AG04450 (cell line): ENCODE measurements at regions not wholly inside any gene's neighbourhood (a gene's known extent, or its start where the extent isn't known, plus 50 kb on each side); places are given as distances from the start of the nearest gene placed in this dataset.

Experiments
- CTCF ChIA-PET: fragments of 300-600, 350-600 bp; formaldehyde crosslinking; extraction: SDS; loops from one replicate; lab custom pipeline; 2022; ENCODE audit warnings: antibody characterized with exemption, inconsistent platforms; lab: Charles Lee
- POLR2A ChIA-PET: fragments of 350-600 bp; formaldehyde crosslinking; extraction: SDS; loops from one replicate; lab custom pipeline; 2021; ENCODE audit warnings: antibody characterized with exemption, inconsistent platforms; lab: Yijun Ruan, JAX
- DNase-seq: peaks from one replicate; pipeline ENCODE4 v3.0.0-alpha.2; 2011; ENCODE audit warnings: low read depth, low spot score
- H3K27ac ChIP-seq: one replicate; pipeline ENCODE4 v1.5.1; 2012; ENCODE audit warnings: low read depth, low read length, control low read depth
- H3K27me3 ChIP-seq: one replicate; pipeline ENCODE4 v1.6.0; 2012; ENCODE audit warnings: low read length; ENCODE audit not compliant: control insufficient read depth, insufficient read depth
- H3K4me3 ChIP-seq: 2 replicates; pipeline ENCODE4 v1.5.1; 2011; ENCODE audit warnings: mild to moderate bottlenecking, low read depth, low read length, control low read depth
- H3K9me3 ChIP-seq: 2 replicates; pipeline ENCODE4 v1.5.1; 2012; ENCODE audit warnings: low read length; ENCODE audit not compliant: control insufficient read depth, insufficient read depth
- CTCF ChIP-seq: IDR thresholded peaks from 2 replicates; pipeline ENCODE4 v1.5.1; 2011; ENCODE audit warnings: low read depth, low read length, control low read depth, inconsistent platforms

GRCh38 chr16:17817943-17818342, 347.2 kb upstream of the XYLT1 start:
- Histone ChIP-seq H3K4me3 (no peak overlapping the region), H3K27me3 (no peaks in the 10 kb centered on the region), H3K27ac (no peak overlapping the region), H3K9me3 (no peaks in the 10 kb centered on the region; the same call in 1 of the 2 replicates)
- no peak for DNase-seq
- ChIA-PET POLR2A (no interaction called here), CTCF (no interaction called here)
- no peak for TF ChIP-seq CTCF

GRCh38 chr16:17817260-17817659, 346.5 kb upstream of the XYLT1 start:
- ChIA-PET CTCF (no interaction called here), POLR2A (no interaction called here)
- no peaks in the 10 kb centered on the region; the same call in 1 of the 2 replicates for H3K9me3 ChIP-seq
- H3K27ac ChIP-seq: no peak overlapping the region
- no peak for TF ChIP-seq CTCF
- DNase-seq: no peak
- H3K27me3 ChIP-seq: no peaks in the 10 kb centered on the region
- no peak overlapping the region for H3K4me3 ChIP-seq

GRCh38 chr16:17812771-17813170, 342.0 kb upstream of the XYLT1 start:
- H3K27me3 ChIP-seq: no peaks in the 10 kb centered on the region
- no peak overlapping the region for H3K27ac ChIP-seq
- H3K9me3 ChIP-seq: peaks cover 4% of the 10 kb centered on the region; the same call in 1 of the 2 replicates
- ChIA-PET CTCF (no interaction called here), POLR2A (no interaction called here)
- no peak for DNase-seq
- no peak for TF ChIP-seq CTCF
- H3K4me3 ChIP-seq: no peak overlapping the region

- Histone ChIP-seq H3K4me3 (no peak overlapping the region), H3K9me3 (no peaks in the 10 kb centered on the region), H3K27ac (no peak overlapping the region), H3K27me3 (no peaks in the 10 kb centered on the region)
- ChIA-PET POLR2A (no interaction called here), CTCF (no interaction called here)
- DNase-seq: no peak
- no peak for TF ChIP-seq CTCF
These were observed 334.1 kb upstream of the XYLT1 start for GRCh38 chr16:17804857-17805256.

- ChIA-PET POLR2A (no interaction called here), CTCF (no interaction called here)
- Histone ChIP-seq H3K9me3 (no peaks in the 10 kb centered on the region), H3K27ac (peak overlapping the region; percentile 71), H3K4me3 (no peak overlapping the region), H3K27me3 (no peaks in the 10 kb centered on the region)
- TF ChIP-seq CTCF: no peak
- DNase-seq: peak; percentile 55
These were observed 333.1 kb upstream of the XYLT1 start for GRCh38 chr16:17803625-17804410.
